Hepatocyte (in vitro differentiated cells): ENCODE measurements at regions not wholly inside any gene's neighbourhood (a gene's known extent, or its start where the extent isn't known, plus 50 kb on each side); places are given as distances from the start of the nearest gene placed in this dataset.

ENCODE experiments used
- CTCF ChIP-seq: fragments of 200-600 bp; sonication (generic); IDR thresholded peaks from 2 replicates; pipeline ENCODE4 v1.5.1; 2016; ENCODE audit warnings: antibody characterized with exemption, mild to moderate bottlenecking; ENCODE audit not compliant: poor library complexity
- EZH2 ChIP-seq: fragments of 200-600 bp; sonication (generic); IDR thresholded peaks from 2 replicates; pipeline ENCODE4 v1.6.1; 2016; ENCODE audit warnings: antibody characterized with exemption, mild to moderate bottlenecking, borderline replicate concordance

- TF ChIP-seq CTCF (no peak), EZH2 (no peak)
These were observed 77.9 kb upstream of the MAN1A2 start for GRCh38 chr1:117289316-117289870.
